IMR-90 (cell line): ENCODE measurements at regions not wholly inside any gene's neighbourhood (a gene's known extent, or its start where the extent isn't known, plus 50 kb on each side); places are given as distances from the start of the nearest gene placed in this dataset.
A peak's percentile ranks its signal among the peaks of the same experiment; 100 is the strongest.

Experiments
- ATAC-seq: fragments of 200-7000 bp; cut with Tn5 transposase; 2 replicates; pipeline ENCODE4 v1.9.1; 2020; ENCODE audit warnings: low read depth, mild to moderate bottlenecking, moderate library complexity
- BruUV-seq: library from RNA; stranded (reverse); fragments of 400-500 nt; replicated peaks from 2 replicates; lab custom pipeline; 2021; lab: Mats Ljungman, UMichigan
- CTCF ChIA-PET: fragments of 300-600 bp; formaldehyde crosslinking; extraction: SDS; loops from one replicate; lab custom pipeline; 2021; ENCODE audit warnings: antibody characterized with exemption; lab: Yijun Ruan, JAX
- POLR2A ChIA-PET: fragments of 300-600 bp; sonication (Branson Sonifier 250); formaldehyde crosslinking; loops from one replicate; lab custom pipeline; 2022; ENCODE audit warnings: antibody characterized with exemption; ENCODE audit not compliant: unreplicated experiment; lab: Charles Lee
- DNase-seq: peaks from one replicate; pipeline ENCODE4 v3.0.0; 2013
- H2AFZ ChIP-seq: replicated peaks from 2 replicates; pipeline ENCODE3; 2013; ENCODE audit warnings: low read length, mild to moderate bottlenecking; ENCODE audit not compliant: poor library complexity
- H2AK5ac ChIP-seq: 2 replicates; pipeline ENCODE4 v1.6.1; 2013; ENCODE audit warnings: low read depth, low read length, inconsistent platforms
- H2AK9ac ChIP-seq: replicated peaks from 2 replicates; pipeline ENCODE3; 2013; ENCODE audit warnings: mild to moderate bottlenecking, low read depth, low read length, moderate library complexity; ENCODE audit not compliant: poor library complexity
- H2BK120ac ChIP-seq: 2 replicates; pipeline ENCODE4 v1.6.1; 2013; ENCODE audit warnings: low read depth, low read length, inconsistent platforms
- H2BK15ac ChIP-seq: 3 replicates; pipeline ENCODE4 v1.6.1; 2013; ENCODE audit warnings: low read depth, low read length, inconsistent platforms
- H2BK20ac ChIP-seq: 2 replicates; pipeline ENCODE4 v1.6.1; 2013; ENCODE audit warnings: low read depth, mild to moderate bottlenecking, inconsistent platforms, low read length, moderate library complexity
- H2BK5ac ChIP-seq: 2 replicates; pipeline ENCODE4 v1.6.1; 2013; ENCODE audit warnings: mild to moderate bottlenecking, low read depth, low read length, inconsistent platforms; ENCODE audit not compliant: poor library complexity, severe bottlenecking
- H3K14ac ChIP-seq: replicated peaks from 2 replicates; pipeline ENCODE4 v1.6.1; 2013; ENCODE audit warnings: low read depth, low read length, inconsistent platforms
- H3K18ac ChIP-seq: 2 replicates; pipeline ENCODE4 v1.6.1; 2013; ENCODE audit warnings: low read depth, low read length, control low read depth
- H3K23ac ChIP-seq: 2 replicates; pipeline ENCODE4 v1.6.1; 2013; ENCODE audit warnings: low read depth, low read length, inconsistent platforms
- H3K27ac ChIP-seq: 2 replicates; pipeline ENCODE4 v1.5.1; 2013; ENCODE audit warnings: mild to moderate bottlenecking, control low read depth, low read length; ENCODE audit not compliant: insufficient read depth
- H3K27me3 ChIP-seq: 2 replicates; pipeline ENCODE4 v1.6.1; 2013; ENCODE audit warnings: low read length; ENCODE audit not compliant: control insufficient read depth, insufficient read depth
- H3K36me3 ChIP-seq: 2 replicates; pipeline ENCODE4 v1.6.1; 2013; ENCODE audit warnings: low read length, mixed read lengths; ENCODE audit not compliant: control insufficient read depth, insufficient read depth
- H3K4ac ChIP-seq: 2 replicates; pipeline ENCODE4 v1.6.1; 2013; ENCODE audit warnings: low read depth, low read length, inconsistent platforms
- H3K4me1 ChIP-seq: 2 replicates; pipeline ENCODE4 v1.6.1; 2013; ENCODE audit warnings: low read length, mixed read lengths; ENCODE audit not compliant: control insufficient read depth, insufficient read depth
- H3K4me2 ChIP-seq: 2 replicates; pipeline ENCODE4 v1.6.1; 2013; ENCODE audit warnings: low read depth, mild to moderate bottlenecking, control low read depth, low read length, moderate library complexity
- H3K4me3 ChIP-seq: 2 replicates; pipeline ENCODE4 v1.5.1; 2013; ENCODE audit warnings: low read depth, mild to moderate bottlenecking, control low read depth, low read length, moderate library complexity; ENCODE audit not compliant: insufficient read depth
- H3K56ac ChIP-seq: 2 replicates; pipeline ENCODE4 v1.6.1; 2013; ENCODE audit warnings: low read length, inconsistent platforms; ENCODE audit not compliant: insufficient read depth; ENCODE audit errors: extremely low read depth
- H3K79me1 ChIP-seq, 2 experiments: 2 replicates each; pipeline ENCODE4 v1.6.1; 2013; ENCODE audit warnings: low read length in 2 of 2, inconsistent platforms in 1 of 2, low read depth in 1 of 2
- H3K9ac ChIP-seq: 2 replicates; pipeline ENCODE4 v1.6.1; 2013; ENCODE audit warnings: low read depth, low read length, control low read depth
- H3K9me1 ChIP-seq: 2 replicates; pipeline ENCODE4 v1.6.1; 2013; ENCODE audit warnings: low read length, inconsistent platforms; ENCODE audit not compliant: insufficient read depth
- H3K9me3 ChIP-seq: 2 replicates; pipeline ENCODE4 v1.6.1; 2013; ENCODE audit warnings: low read length; ENCODE audit not compliant: control insufficient read depth, insufficient read depth
- H4K20me1 ChIP-seq: 2 replicates; pipeline ENCODE4 v1.6.1; 2013; ENCODE audit warnings: low read length, inconsistent platforms; ENCODE audit not compliant: insufficient read depth
- H4K5ac ChIP-seq: 2 replicates; pipeline ENCODE4 v1.6.1; 2013; ENCODE audit warnings: mild to moderate bottlenecking, low read depth, low read length, control low read depth
- H4K8ac ChIP-seq, 2 experiments: 2 replicates each; pipeline ENCODE4 v1.6.1; 2013; ENCODE audit warnings: low read depth in 2 of 2, low read length in 2 of 2, control low read depth in 1 of 2, inconsistent platforms in 1 of 2
- H4K91ac ChIP-seq: 2 replicates; pipeline ENCODE4 v1.6.1; 2013; ENCODE audit warnings: low read depth, low read length, inconsistent platforms; ENCODE audit not compliant: insufficient read depth
- BHLHE40 ChIP-seq: fragments of 150-350 bp; IDR thresholded peaks from 2 replicates; pipeline ENCODE4 v1.6.1; 2016; ENCODE audit warnings: mild to moderate bottlenecking, low read depth, low read length
- CEBPB ChIP-seq: IDR thresholded peaks from 2 replicates; pipeline ENCODE4 v1.6.1; 2012; ENCODE audit warnings: low read depth, low read length, improper control_type of control experiment
- CHD1 ChIP-seq: IDR thresholded peaks from 2 replicates; pipeline ENCODE4 v1.6.1; 2012; ENCODE audit warnings: low read depth, low read length, improper control_type of control experiment
- MAFK ChIP-seq: IDR thresholded peaks from 2 replicates; pipeline ENCODE4 v1.6.1; 2012; ENCODE audit warnings: low read depth, low read length, improper control_type of control experiment
- NFE2L2 ChIP-seq: fragments of 150-350 bp; IDR thresholded peaks from 2 replicates; pipeline ENCODE4 v1.6.1; 2016; ENCODE audit warnings: low read depth, mild to moderate bottlenecking, low read length
- POLR2A ChIP-seq: IDR thresholded peaks from 2 replicates; pipeline ENCODE4 v1.6.1; 2012; ENCODE audit warnings: mild to moderate bottlenecking, low read depth, low read length
- RFX5 ChIP-seq: IDR thresholded peaks from 2 replicates; pipeline ENCODE4 v1.8.0; 2012; ENCODE audit warnings: low read depth, mild to moderate bottlenecking, low read length, moderate library complexity
- SMC3 ChIP-seq: fragments of 150-350 bp; IDR thresholded peaks from 2 replicates; pipeline ENCODE4 v1.6.1; 2016; ENCODE audit warnings: low read depth, mild to moderate bottlenecking, antibody characterized with exemption, low read length, moderate library complexity
- WGBS, 2 experiments: methylation state at CpG; one replicate each; pipeline versions ENCODE4 v1.1.5 to v1.1.7; 2013; ENCODE audit warnings: missing lambda C conversion rate in 2 of 2; ENCODE audit not compliant: insufficient read length in 1 of 2; ENCODE audit errors: extremely low coverage in 2 of 2; 5-methylcytosine and 5-hydroxymethylcytosine counted together
- dilution Hi-C: fragments of 300-500 bp; cut with HindIII; formaldehyde crosslinking; loops from one replicate; pipeline ENCODE4 v1.14.3; 2018; ENCODE audit warnings: low sequenced_read_pairs; ENCODE audit not compliant: unreplicated experiment
- in situ Hi-C: fragments of 300-500 bp; cut with MboI; formaldehyde crosslinking; loops from 3 replicates; pipeline ENCODE4 v1.14.3; 2019; ENCODE audit warnings: low sequenced_read_pairs, inconsistent platforms, mixed read lengths
- intact Hi-C: fragments of 100-400 bp; cut with micrococcal nuclease; formaldehyde crosslinking; loops from 2 replicates; pipeline ENCODE4 v1.10.0; 2022
- TF ChIP-seq, protein P1 (sequence below): fragments of 150-350 bp; IDR thresholded peaks from 2 replicates; pipeline ENCODE4 v1.6.1; 2016; ENCODE audit warnings: low read depth, mild to moderate bottlenecking, low read length, moderate library complexity, borderline replicate concordance
- TF ChIP-seq, protein P2 (sequence below): conservative IDR thresholded peaks from 2 replicates; pipeline ENCODE4 v1.5.1; 2012; ENCODE audit warnings: mild to moderate bottlenecking, low read depth, low read length, improper control_type of control experiment

DNA sequence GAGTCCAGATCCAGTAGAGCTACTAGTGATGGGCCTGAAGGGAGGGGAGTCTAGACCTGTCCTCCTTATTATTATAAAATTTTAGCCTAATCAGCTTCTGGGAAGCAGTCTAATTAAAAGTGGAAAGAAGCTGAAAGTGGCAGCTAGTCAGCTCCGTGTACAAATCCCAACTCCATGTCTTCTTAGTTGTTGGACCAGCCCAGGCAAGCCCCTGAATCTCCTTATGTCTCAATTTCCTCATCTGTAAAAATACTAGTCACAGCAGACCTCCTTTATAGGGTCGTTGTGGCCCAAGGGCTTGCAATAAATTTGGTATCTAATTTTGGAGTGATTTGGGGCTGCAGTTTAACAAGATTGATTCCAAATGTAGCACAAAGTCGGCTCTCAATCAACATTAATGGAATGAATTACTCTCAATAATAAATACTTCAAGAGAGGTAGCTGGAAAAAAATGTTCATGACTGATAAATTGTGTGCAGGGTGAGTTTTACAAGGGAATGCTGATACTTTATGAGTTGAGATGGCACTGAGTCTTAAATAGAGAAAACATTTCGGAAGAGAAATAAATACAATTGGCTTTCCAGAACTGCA lies 118.3 kb upstream of the NDUFV2 start:
- Histone ChIP-seq H4K8ac (peak overlapping the region in 1 of 2 experiments; percentile 57; a peak in 2 of 4 replicates), H3K27ac (no peak overlapping the region), H2BK15ac (no peak overlapping the region; the same call in 2 of the 3 replicates), H3K79me1 (no peaks in the 10 kb centered on the region; a peak in 1 of 4 replicates), H3K9me3 (no peaks in the 10 kb centered on the region), H3K14ac (peak overlapping the region; percentile 59; the same call in 1 of the 2 replicates), H2AK5ac (peak overlapping the region; percentile 90), H3K9me1 (peaks cover 6% of the 10 kb centered on the region), H3K27me3 (no peaks in the 10 kb centered on the region), H2AFZ (no peak overlapping the region), H3K36me3 (no peaks in the 10 kb centered on the region), H4K20me1 (no peaks in the 10 kb centered on the region), H2BK5ac (no peak overlapping the region), H4K5ac (no peak overlapping the region; the same call in 1 of the 2 replicates), H4K91ac (peak overlapping the region; percentile 53), H3K56ac (no peak overlapping the region), H2BK120ac (peak overlapping the region; percentile 75), H3K4me2 (no peak overlapping the region), H3K9ac (no peak overlapping the region), H3K4ac (peak overlapping the region; percentile 79), H3K18ac (peak overlapping the region; percentile 63; the same call in 1 of the 2 replicates), H3K23ac (no peak overlapping the region), H3K4me1 (peaks cover 12% of the 10 kb centered on the region), H3K4me3 (no peak overlapping the region), H2AK9ac (no peak overlapping the region), H2BK20ac (peak overlapping the region; percentile 67; the same call in 1 of the 2 replicates)
- intact Hi-C loops (no loop called here), in situ Hi-C loops (loop anchor here (5.0 kb wide), 1 partner anchor 282 kb away; no protein-coding TSS in a partner anchor), dilution Hi-C loops (loop anchor here (25.0 kb wide), 1 partner anchor 297 kb away; no protein-coding TSS in a partner anchor)
- CTCF ChIA-PET, result interaction anchor here (1.0 kb wide), 1 partner anchor 294 kb away, joined by 3 read pairs; no protein-coding TSS in a partner anchor
- POLR2A ChIA-PET, result no interaction called here
- no peak for TF ChIP-seq BHLHE40
- TF ChIP-seq, protein P1, sequence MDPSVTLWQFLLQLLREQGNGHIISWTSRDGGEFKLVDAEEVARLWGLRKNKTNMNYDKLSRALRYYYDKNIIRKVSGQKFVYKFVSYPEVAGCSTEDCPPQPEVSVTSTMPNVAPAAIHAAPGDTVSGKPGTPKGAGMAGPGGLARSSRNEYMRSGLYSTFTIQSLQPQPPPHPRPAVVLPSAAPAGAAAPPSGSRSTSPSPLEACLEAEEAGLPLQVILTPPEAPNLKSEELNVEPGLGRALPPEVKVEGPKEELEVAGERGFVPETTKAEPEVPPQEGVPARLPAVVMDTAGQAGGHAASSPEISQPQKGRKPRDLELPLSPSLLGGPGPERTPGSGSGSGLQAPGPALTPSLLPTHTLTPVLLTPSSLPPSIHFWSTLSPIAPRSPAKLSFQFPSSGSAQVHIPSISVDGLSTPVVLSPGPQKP, result no peak
- TF ChIP-seq CHD1, result no peak
- no peak for TF ChIP-seq CEBPB
- TF ChIP-seq, protein P2, sequence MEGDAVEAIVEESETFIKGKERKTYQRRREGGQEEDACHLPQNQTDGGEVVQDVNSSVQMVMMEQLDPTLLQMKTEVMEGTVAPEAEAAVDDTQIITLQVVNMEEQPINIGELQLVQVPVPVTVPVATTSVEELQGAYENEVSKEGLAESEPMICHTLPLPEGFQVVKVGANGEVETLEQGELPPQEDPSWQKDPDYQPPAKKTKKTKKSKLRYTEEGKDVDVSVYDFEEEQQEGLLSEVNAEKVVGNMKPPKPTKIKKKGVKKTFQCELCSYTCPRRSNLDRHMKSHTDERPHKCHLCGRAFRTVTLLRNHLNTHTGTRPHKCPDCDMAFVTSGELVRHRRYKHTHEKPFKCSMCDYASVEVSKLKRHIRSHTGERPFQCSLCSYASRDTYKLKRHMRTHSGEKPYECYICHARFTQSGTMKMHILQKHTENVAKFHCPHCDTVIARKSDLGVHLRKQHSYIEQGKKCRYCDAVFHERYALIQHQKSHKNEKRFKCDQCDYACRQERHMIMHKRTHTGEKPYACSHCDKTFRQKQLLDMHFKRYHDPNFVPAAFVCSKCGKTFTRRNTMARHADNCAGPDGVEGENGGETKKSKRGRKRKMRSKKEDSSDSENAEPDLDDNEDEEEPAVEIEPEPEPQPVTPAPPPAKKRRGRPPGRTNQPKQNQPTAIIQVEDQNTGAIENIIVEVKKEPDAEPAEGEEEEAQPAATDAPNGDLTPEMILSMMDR, result no peak
- TF ChIP-seq RFX5, result no peak
- no peak for TF ChIP-seq NFE2L2
- no peak for TF ChIP-seq POLR2A
- no peak for TF ChIP-seq SMC3
- TF ChIP-seq MAFK, result no peak
- DNase-seq, result no peak
- BruUV-seq, result no TSS peak
- no peak for ATAC-seq
- no CpG with 5 or more reads among the region's 4 CpGs for WGBS, 2 experiments
